ENCODE measurements at regions not wholly inside any gene's neighbourhood (a gene's known extent, or its start where the extent isn't known, plus 50 kb on each side); places are given as distances from the start of the nearest gene placed in this dataset.
A peak's percentile ranks its signal among the peaks of the same experiment; 100 is the strongest.
"Not testable (repeated sequence)": the region's sequence is repeated elsewhere in the genome, so short reads cannot be mapped to it uniquely, and the experiment has no call there.

DNA sequence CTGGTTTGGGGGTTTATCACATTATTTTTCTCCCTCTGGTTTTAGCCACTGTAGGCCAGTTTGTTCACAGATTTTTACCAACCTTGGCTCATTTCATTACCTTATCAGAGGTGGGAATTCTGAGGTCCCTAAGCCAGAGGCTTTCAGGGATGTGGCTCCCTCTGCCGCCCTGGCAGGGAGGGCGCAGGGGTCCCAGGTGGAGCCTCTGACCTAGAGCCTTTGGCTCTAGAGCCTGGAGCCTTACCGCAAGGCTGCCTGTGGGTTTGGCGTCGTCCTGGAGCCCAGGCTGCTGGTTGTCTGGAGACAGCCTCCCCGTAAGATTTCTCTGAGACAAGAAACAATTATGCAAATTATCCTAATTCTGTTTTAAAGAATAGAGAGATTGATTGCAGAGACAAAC lies 188.0 kb downstream of the LMLN start:
- H3K36me3 Mint-ChIP-seq; ATAC-seq; H3K9me3 Mint-ChIP-seq; H3K9me3 ChIP-seq (ENCODE audit: control insufficient read depth, insufficient read depth, low read length); H3K27ac Mint-ChIP-seq; H3K27me3 ChIP-seq (ENCODE audit: control insufficient read depth, insufficient read depth, low read length); H3K4me1 Mint-ChIP-seq; H3K4me3 Mint-ChIP-seq; intact Hi-C loops (cut with micrococcal nuclease); H3K27me3 Mint-ChIP-seq (ENCODE audit: low read depth in 2 of 2); H3K4me3 ChIP-seq (ENCODE audit: low read length); H3K4me1 ChIP-seq (ENCODE audit: control insufficient read depth, insufficient read depth, low read length); DNase-seq; H3K36me3 ChIP-seq (ENCODE audit: control insufficient read depth, insufficient read depth, low read length); H3K27ac ChIP-seq (ENCODE audit: low read length): not testable (repeated sequence)
- 90% methylated on average over 5 of the region's 6 CpGs for WGBS (ENCODE audit: insufficient coverage)

DNA sequence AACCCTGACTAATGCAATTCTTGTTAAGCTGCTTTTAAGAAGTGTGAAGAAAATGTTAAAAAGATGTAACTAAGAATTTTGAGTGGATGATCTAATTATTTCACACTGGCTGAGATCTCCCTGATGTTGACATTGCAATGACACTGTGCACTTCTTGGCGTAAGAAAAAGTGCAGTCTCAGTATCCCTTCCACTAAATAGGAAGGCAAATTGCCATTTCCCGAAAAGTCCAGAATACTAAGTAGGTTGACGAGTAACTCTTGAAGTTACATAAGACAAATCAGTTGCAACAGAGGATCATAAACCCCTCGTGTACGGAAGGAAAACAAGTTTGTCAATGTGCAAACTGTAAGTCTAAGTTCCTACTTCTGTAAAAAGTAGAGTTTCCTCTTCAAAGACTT lies 189.9 kb downstream of the LMLN start:
- DNase-seq; H3K4me3 ChIP-seq (ENCODE audit: low read length); H3K36me3 ChIP-seq (ENCODE audit: control insufficient read depth, insufficient read depth, low read length); H3K36me3 Mint-ChIP-seq; H3K9me3 ChIP-seq (ENCODE audit: control insufficient read depth, insufficient read depth, low read length); H3K27ac Mint-ChIP-seq; H3K4me1 Mint-ChIP-seq; H3K4me3 Mint-ChIP-seq; H3K27ac ChIP-seq (ENCODE audit: low read length); H3K9me3 Mint-ChIP-seq; H3K4me1 ChIP-seq (ENCODE audit: control insufficient read depth, insufficient read depth, low read length); H3K27me3 Mint-ChIP-seq (ENCODE audit: low read depth in 2 of 2); H3K27me3 ChIP-seq (ENCODE audit: control insufficient read depth, insufficient read depth, low read length); intact Hi-C loops (cut with micrococcal nuclease): not testable (repeated sequence)
- ATAC-seq, result peak in 1 of 3 donors; percentile 45
- 50% methylated on average over 2 of the region's 5 CpGs for WGBS (ENCODE audit: insufficient coverage)

DNA sequence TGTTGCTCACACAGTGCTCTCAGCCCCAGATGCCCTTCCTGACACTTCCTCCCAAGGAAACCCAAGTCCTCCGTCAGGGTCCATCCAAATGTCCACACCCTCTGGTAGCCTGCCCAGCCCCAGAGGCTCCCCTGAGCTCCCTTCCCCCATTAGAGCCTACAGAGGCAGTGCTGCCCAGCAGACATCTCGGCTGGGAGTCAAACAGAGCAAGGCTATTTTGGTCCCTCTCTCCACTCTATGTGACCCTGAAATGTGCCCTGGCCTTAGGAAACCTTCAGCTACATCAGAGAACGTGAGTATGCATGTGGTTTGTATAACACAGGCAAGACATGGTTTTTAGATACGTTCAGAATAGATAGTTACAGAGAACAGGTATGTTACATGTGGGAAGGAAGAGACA lies 191.8 kb downstream of the LMLN start:
- H3K9me3 ChIP-seq (ENCODE audit: control insufficient read depth, insufficient read depth, low read length); H3K9me3 Mint-ChIP-seq; H3K36me3 ChIP-seq (ENCODE audit: control insufficient read depth, insufficient read depth, low read length); H3K4me1 ChIP-seq (ENCODE audit: control insufficient read depth, insufficient read depth, low read length); DNase-seq; intact Hi-C loops (cut with micrococcal nuclease); H3K27ac Mint-ChIP-seq; H3K27me3 ChIP-seq (ENCODE audit: control insufficient read depth, insufficient read depth, low read length); H3K4me1 Mint-ChIP-seq; H3K27me3 Mint-ChIP-seq (ENCODE audit: low read depth in 2 of 2); H3K4me3 Mint-ChIP-seq; ATAC-seq; H3K27ac ChIP-seq (ENCODE audit: low read length); H3K4me3 ChIP-seq (ENCODE audit: low read length); H3K36me3 Mint-ChIP-seq: not testable (repeated sequence)
- 10% methylated on average over 1 of the region's 4 CpGs for WGBS (ENCODE audit: insufficient coverage)

DNA sequence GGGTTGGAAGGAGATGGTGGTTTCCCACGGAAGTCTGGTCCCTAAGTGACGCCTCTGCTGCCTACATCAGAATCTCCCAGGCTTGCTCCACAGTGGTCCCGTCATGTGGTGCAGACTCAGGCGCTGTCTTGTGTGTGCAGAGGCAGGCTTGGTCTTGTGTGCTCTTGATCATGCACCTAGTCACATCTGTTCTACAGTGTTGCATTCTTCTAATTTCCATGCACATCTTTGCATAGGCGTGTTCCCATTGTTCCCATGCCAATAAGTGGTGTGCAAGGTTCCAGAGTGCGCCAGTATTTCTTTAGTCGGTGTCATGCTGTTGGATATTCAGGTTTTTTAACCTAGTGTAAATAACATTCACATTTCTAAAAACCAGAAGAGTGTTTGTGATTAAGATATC lies 195.8 kb downstream of the LMLN start:
- H3K27ac Mint-ChIP-seq; H3K27me3 Mint-ChIP-seq (ENCODE audit: low read depth in 2 of 2); H3K27me3 ChIP-seq (ENCODE audit: control insufficient read depth, insufficient read depth, low read length); DNase-seq; H3K36me3 Mint-ChIP-seq; H3K27ac ChIP-seq (ENCODE audit: low read length); H3K9me3 Mint-ChIP-seq; H3K36me3 ChIP-seq (ENCODE audit: control insufficient read depth, insufficient read depth, low read length); H3K4me1 ChIP-seq (ENCODE audit: control insufficient read depth, insufficient read depth, low read length); ATAC-seq; H3K4me3 ChIP-seq (ENCODE audit: low read length); H3K4me1 Mint-ChIP-seq; intact Hi-C loops (cut with micrococcal nuclease); H3K9me3 ChIP-seq (ENCODE audit: control insufficient read depth, insufficient read depth, low read length); H3K4me3 Mint-ChIP-seq: not testable (repeated sequence)
- WGBS (ENCODE audit: insufficient coverage), result no CpG with 5 or more reads among the region's 7 CpGs

DNA sequence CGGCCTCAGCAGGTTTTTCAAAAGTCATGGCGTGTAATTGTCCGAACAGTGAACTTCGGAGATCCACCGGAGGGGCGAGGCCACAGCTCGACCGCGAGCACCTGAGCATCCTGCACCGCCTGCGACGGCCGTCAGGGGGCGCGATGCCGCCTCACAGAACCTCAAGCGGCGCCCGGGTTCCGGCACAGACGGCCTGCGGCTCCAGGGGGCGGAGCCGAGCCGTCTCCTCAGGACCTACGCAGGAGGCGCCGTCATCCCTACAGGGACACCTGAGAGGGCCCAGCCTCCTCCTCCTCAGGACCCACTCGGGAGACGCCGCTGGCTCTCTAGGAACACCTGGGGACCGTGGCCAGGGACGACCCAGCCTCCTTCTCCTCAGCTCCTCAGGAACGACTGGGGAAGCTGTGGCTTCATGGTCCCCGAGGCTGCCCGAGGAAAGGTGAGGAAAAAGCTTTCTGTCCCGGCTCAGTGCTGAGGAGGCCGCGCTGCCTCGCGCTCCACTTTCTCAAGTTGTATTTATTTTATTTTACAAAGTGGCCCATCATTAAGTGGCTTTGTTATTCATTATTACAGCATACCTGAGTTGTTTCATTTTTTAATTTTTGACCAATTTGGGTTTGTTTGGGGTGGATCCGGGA lies 197.3 kb downstream of the LMLN start:
- H3K9me3 Mint-ChIP-seq; H3K4me3 Mint-ChIP-seq; H3K27ac ChIP-seq (ENCODE audit: low read length); H3K4me1 ChIP-seq (ENCODE audit: control insufficient read depth, insufficient read depth, low read length); DNase-seq; H3K36me3 Mint-ChIP-seq; H3K4me1 Mint-ChIP-seq; H3K27me3 Mint-ChIP-seq (ENCODE audit: low read depth in 2 of 2); H3K9me3 ChIP-seq (ENCODE audit: control insufficient read depth, insufficient read depth, low read length); H3K27me3 ChIP-seq (ENCODE audit: control insufficient read depth, insufficient read depth, low read length); H3K4me3 ChIP-seq (ENCODE audit: low read length); intact Hi-C loops (cut with micrococcal nuclease); H3K36me3 ChIP-seq (ENCODE audit: control insufficient read depth, insufficient read depth, low read length); H3K27ac Mint-ChIP-seq: not testable (repeated sequence)
- peak; percentile 89 to 96 (median 96) for ATAC-seq
- WGBS (ENCODE audit: insufficient coverage), result 72% methylated on average over 3 of the region's 42 CpGs

DNA sequence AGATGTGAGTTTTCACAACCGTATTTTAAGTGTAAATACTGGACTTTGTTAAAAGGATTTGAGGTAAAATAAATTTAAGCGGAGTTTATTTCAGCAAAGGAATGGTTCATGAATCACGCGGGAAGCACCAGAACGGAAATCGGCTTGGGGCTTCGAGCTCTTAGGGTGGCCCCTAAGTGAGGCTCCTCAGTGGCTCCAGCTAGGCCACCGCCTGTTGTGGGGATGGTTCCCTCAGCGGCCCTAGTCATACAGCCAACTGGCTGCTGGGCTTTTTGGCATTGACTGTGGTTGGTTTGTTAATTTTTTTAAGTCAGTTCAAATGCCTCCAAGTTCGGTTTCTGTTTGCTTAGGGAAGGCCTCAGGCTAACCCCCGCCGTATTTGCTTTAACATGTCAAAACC lies 198.0 kb downstream of the LMLN start:
- H3K27me3 Mint-ChIP-seq (ENCODE audit: low read depth in 2 of 2); H3K4me3 ChIP-seq (ENCODE audit: low read length); H3K36me3 ChIP-seq (ENCODE audit: control insufficient read depth, insufficient read depth, low read length); H3K4me1 Mint-ChIP-seq; intact Hi-C loops (cut with micrococcal nuclease); H3K9me3 Mint-ChIP-seq; H3K27ac ChIP-seq (ENCODE audit: low read length); H3K9me3 ChIP-seq (ENCODE audit: control insufficient read depth, insufficient read depth, low read length); H3K4me3 Mint-ChIP-seq; H3K36me3 Mint-ChIP-seq; ATAC-seq; DNase-seq; H3K27ac Mint-ChIP-seq; H3K4me1 ChIP-seq (ENCODE audit: control insufficient read depth, insufficient read depth, low read length); H3K27me3 ChIP-seq (ENCODE audit: control insufficient read depth, insufficient read depth, low read length): not testable (repeated sequence)
- WGBS (ENCODE audit: insufficient coverage), result no CpG with 5 or more reads among the region's 12 CpGs
